GM21717 (cell line): ENCODE measurements at regions not wholly inside any gene's neighbourhood (a gene's known extent, or its start where the extent isn't known, plus 50 kb on each side); places are given as distances from the start of the nearest gene placed in this dataset.

Experiments used
- ATAC-seq: cut with Tn5 transposase; IDR thresholded peaks from one replicate; pipeline ENCODE4 v1.9.1; 2021; ENCODE audit warnings: mild to moderate bottlenecking, moderate library complexity; ENCODE audit not compliant: unreplicated experiment

- no peak for ATAC-seq
Observed at GRCh38 chr6:145315982-145316600, 419.2 kb downstream of the EPM2A start.

GRCh38 chr6:145318952-145319351, 416.4 kb downstream of the EPM2A start:
- ATAC-seq: no peak

- no peak for ATAC-seq
Observed at GRCh38 chr6:145319605-145320004, 415.7 kb downstream of the EPM2A start.

- no peak for ATAC-seq
Observed at GRCh38 chr6:145323646-145324045, 411.7 kb downstream of the EPM2A start.

GRCh38 chr6:145327586-145327985, 407.7 kb downstream of the EPM2A start:
- no peak for ATAC-seq

- no peak for ATAC-seq
Observed at GRCh38 chr6:145329257-145329656, 406.1 kb downstream of the EPM2A start.

GRCh38 chr6:145331066-145331465, 404.3 kb downstream of the EPM2A start:
- ATAC-seq: no peak

GRCh38 chr6:145332011-145332410, 403.3 kb downstream of the EPM2A start:
- no peak for ATAC-seq

GRCh38 chr6:145336119-145336518, 399.2 kb downstream of the EPM2A start:
- no peak for ATAC-seq

GRCh38 chr6:145339089-145339488, 396.2 kb downstream of the EPM2A start:
- ATAC-seq: no peak

- no peak for ATAC-seq
Observed at GRCh38 chr6:145340256-145340655, 395.1 kb downstream of the EPM2A start.

- no peak for ATAC-seq
Observed at GRCh38 chr6:145345094-145345493, 390.2 kb downstream of the EPM2A start.

- no peak for ATAC-seq
Observed at GRCh38 chr6:145347216-145347615, 388.1 kb downstream of the EPM2A start.

- ATAC-seq: peak; percentile 82
Observed at GRCh38 chr6:145349950-145350510, 385.3 kb downstream of the EPM2A start.

GRCh38 chr6:145350928-145351327, 384.4 kb downstream of the EPM2A start:
- no peak for ATAC-seq

- ATAC-seq: no peak
Observed at GRCh38 chr6:145352382-145353080, 382.8 kb downstream of the EPM2A start.

GRCh38 chr6:145360865-145361264, 374.5 kb downstream of the EPM2A start:
- no peak for ATAC-seq

- ATAC-seq: peak; percentile 74
Observed at GRCh38 chr6:145367149-145367548, 368.2 kb downstream of the EPM2A start.

- ATAC-seq: no peak
Observed at GRCh38 chr6:145368075-145368474, 367.2 kb downstream of the EPM2A start.

GRCh38 chr6:145370559-145370958, 364.8 kb downstream of the EPM2A start:
- ATAC-seq: no peak

GRCh38 chr6:145372671-145373151, 362.6 kb downstream of the EPM2A start:
- ATAC-seq: peak; percentile 99

- no peak for ATAC-seq
Observed at GRCh38 chr6:145373826-145374225, 361.5 kb downstream of the EPM2A start.
